ENCODE measurements at regions not wholly inside any gene's neighbourhood (a gene's known extent, or its start where the extent isn't known, plus 50 kb on each side); places are given as distances from the start of the nearest gene placed in this dataset.

DNA sequence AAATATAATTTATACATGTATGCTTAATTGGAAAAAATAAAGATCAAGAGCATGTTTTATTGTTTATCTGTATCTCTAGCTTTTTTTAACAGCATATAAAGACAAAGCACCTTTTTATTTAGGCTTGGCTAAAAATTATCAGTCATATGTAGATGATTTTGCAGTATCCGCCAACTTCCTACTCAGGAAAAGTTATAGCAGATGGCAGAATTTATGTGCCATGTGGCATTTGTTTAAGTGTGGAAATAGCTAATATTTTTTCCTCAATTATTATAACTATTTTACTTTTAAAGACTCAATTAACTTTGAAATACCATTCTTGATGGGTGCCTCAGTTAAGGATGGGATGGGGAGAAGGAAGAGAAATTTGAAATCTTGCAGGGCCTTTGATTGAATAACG, 762.1 kb upstream of the RBFOX1 start:
- Histone ChIP-seq H3K36me3 (no peaks in the 10 kb centered on the region), H3K27me3 (no peaks in the 10 kb centered on the region), H3K4me3 (no peak overlapping the region), H3K9me3 (no peaks in the 10 kb centered on the region), H3K27ac (no peak overlapping the region), H3K4me1 (no peaks in the 10 kb centered on the region)
- TF ChIP-seq POLR2AphosphoS5 (IDR thresholded peaks at IDR 0.05; ENCODE audit: insufficient read depth in 1 of 2, low read depth in 1 of 2) (no peak), POLR2A (IDR thresholded peaks at IDR 0.05) (no peak)
- TF ChIP-seq, protein P1, sequence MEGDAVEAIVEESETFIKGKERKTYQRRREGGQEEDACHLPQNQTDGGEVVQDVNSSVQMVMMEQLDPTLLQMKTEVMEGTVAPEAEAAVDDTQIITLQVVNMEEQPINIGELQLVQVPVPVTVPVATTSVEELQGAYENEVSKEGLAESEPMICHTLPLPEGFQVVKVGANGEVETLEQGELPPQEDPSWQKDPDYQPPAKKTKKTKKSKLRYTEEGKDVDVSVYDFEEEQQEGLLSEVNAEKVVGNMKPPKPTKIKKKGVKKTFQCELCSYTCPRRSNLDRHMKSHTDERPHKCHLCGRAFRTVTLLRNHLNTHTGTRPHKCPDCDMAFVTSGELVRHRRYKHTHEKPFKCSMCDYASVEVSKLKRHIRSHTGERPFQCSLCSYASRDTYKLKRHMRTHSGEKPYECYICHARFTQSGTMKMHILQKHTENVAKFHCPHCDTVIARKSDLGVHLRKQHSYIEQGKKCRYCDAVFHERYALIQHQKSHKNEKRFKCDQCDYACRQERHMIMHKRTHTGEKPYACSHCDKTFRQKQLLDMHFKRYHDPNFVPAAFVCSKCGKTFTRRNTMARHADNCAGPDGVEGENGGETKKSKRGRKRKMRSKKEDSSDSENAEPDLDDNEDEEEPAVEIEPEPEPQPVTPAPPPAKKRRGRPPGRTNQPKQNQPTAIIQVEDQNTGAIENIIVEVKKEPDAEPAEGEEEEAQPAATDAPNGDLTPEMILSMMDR (IDR thresholded peaks at IDR 0.05): no peak
- intact Hi-C loops (cut with DNase I): no loop called here
- no peak for DNase-seq (ENCODE audit: extremely low spot score in 2 of 2)

DNA sequence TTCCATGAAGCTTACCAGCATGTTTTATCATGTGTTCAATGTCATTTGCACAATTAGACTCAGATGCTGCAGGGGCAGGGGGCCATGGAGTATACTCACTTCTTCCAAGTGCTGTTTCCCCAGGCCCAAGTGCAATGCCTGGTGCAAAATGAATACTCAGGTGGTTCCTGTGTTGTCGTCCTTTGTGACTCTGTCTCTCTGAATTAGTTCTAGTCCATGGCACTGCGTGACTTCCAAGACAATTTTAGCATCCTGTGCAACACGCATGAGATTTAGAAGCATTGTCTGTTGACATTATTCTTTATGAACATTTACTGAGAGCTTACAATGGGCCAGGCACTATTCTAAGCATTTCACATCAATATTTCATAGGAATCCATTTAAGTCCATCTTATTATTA, 769.7 kb upstream of the RBFOX1 start:
- Histone ChIP-seq H3K4me3 (no peak overlapping the region), H3K4me1 (no peaks in the 10 kb centered on the region), H3K36me3 (no peaks in the 10 kb centered on the region), H3K9me3 (no peaks in the 10 kb centered on the region), H3K27me3 (no peaks in the 10 kb centered on the region), H3K27ac (no peak overlapping the region)
- no peak for DNase-seq (ENCODE audit: extremely low spot score in 2 of 2)
- intact Hi-C loops (cut with DNase I): no loop called here
- TF ChIP-seq POLR2A (IDR thresholded peaks at IDR 0.05) (no peak), POLR2AphosphoS5 (IDR thresholded peaks at IDR 0.05; ENCODE audit: insufficient read depth in 1 of 2, low read depth in 1 of 2) (no peak)
- TF ChIP-seq, protein P1 (IDR thresholded peaks at IDR 0.05): no peak

DNA sequence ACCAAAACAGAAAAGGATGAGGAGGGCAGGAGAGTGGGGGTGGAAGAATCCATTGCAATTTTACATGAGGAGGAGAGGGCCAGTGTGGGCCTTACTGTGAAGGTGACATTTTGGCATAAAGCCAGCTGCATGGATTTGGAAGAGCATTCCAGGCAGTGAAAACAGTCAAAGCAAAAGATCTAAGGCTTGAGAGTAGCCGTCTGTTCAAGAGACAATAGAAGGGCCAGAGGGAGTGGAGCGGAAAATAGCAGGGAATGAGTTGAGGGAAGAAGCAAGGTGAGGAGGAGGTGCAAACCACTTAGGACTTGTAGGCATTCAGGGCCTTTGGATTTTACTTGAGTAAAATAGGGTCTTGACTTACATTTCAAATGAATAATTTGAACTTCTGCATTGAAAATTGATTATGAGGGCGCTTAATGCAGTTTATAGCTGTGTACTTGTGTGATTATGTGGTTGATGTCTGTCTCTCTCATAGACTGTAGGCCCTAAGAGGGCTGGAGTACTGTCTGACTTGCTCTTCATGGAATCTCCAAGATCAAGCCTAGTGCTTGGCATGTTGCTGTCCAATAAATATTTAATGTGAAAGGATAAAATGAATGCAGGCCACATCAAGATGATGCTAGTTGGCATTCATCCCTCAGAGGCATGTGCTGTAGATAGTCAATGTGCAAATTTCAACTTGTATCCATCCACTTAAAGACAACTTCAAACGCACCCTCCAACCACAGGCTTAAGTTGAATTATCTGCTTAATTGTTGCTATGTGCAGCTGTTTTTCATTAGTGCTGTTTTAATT, 772.1 kb upstream of the RBFOX1 start:
- TF ChIP-seq POLR2A (IDR thresholded peaks at IDR 0.05) (no peak), POLR2AphosphoS5 (IDR thresholded peaks at IDR 0.05; ENCODE audit: insufficient read depth in 1 of 2, low read depth in 1 of 2) (no peak)
- TF ChIP-seq, protein P1 (IDR thresholded peaks at IDR 0.05): no peak
- H3K36me3 ChIP-seq: no peaks in the 10 kb centered on the region
- H3K27ac ChIP-seq: no peak overlapping the region

DNA sequence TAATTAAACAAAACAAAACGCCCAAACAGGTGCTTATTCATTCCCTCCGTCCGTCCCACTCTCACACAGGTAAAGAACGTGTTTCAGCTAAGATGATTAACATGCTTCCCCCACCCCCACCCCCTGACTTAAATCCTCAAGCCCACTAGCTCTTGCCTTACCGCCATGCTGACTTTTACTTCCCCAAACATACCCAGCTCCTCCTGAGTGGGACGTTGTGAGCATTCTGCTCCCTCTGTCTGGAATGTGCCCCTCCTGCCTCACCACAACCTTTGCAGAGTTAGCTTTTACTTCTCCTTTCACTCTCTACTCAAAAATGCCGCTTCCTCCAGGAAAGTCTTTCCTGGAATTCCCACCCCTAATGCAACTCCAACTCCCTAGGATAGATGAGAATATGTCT, 774.0 kb upstream of the RBFOX1 start:
- Histone ChIP-seq H3K9me3 (no peaks in the 10 kb centered on the region), H3K36me3 (no peaks in the 10 kb centered on the region), H3K4me3 (no peak overlapping the region), H3K27me3 (no peaks in the 10 kb centered on the region), H3K4me1 (no peaks in the 10 kb centered on the region), H3K27ac (no peak overlapping the region)
- no peak for DNase-seq (ENCODE audit: extremely low spot score in 2 of 2)
- no peak for TF ChIP-seq POLR2A (IDR thresholded peaks at IDR 0.05)
- TF ChIP-seq, protein P1 (IDR thresholded peaks at IDR 0.05): no peak
- TF ChIP-seq POLR2AphosphoS5 (IDR thresholded peaks at IDR 0.05; ENCODE audit: insufficient read depth in 1 of 2, low read depth in 1 of 2): no peak
- intact Hi-C loops (cut with DNase I): no loop called here

More for the DNA sequence above, 772.1 kb upstream of the RBFOX1 start:
- H3K4me1 ChIP-seq: no peaks in the 10 kb centered on the region
- H3K4me3 ChIP-seq: no peak overlapping the region
- DNase-seq (ENCODE audit: extremely low spot score in 2 of 2): no peak
- intact Hi-C loops (cut with DNase I): no loop called here
- no peaks in the 10 kb centered on the region for H3K9me3 ChIP-seq
- no peaks in the 10 kb centered on the region for H3K27me3 ChIP-seq

DNA sequence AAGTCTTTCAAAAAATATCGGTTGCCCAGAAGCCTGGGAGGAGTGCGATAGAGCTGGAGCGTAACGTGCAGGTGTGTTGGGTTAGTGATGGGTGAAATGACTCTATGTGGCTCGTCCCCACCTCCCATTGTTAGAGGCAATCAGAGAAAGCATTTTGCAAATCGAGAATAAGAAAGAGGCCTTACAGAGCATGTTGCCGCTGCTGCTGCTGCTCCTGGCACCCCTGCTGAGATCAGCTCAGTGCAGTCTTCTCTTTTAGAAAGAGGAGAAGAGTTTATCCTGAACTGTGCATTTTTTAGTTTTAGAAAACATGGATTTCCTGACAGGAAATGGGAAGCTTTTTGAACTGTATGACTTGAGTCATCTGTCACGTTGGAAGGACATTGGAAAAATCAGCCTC, 774.5 kb upstream of the RBFOX1 start:
- H3K9me3 ChIP-seq: no peaks in the 10 kb centered on the region
- H3K4me1 ChIP-seq: no peaks in the 10 kb centered on the region
- TF ChIP-seq POLR2AphosphoS5 (IDR thresholded peaks at IDR 0.05; ENCODE audit: insufficient read depth in 1 of 2, low read depth in 1 of 2) (no peak), POLR2A (IDR thresholded peaks at IDR 0.05) (no peak)
- TF ChIP-seq, protein P1 (IDR thresholded peaks at IDR 0.05): no peak
- intact Hi-C loops (cut with DNase I): no loop called here
- no peaks in the 10 kb centered on the region for H3K27me3 ChIP-seq
- H3K36me3 ChIP-seq: no peaks in the 10 kb centered on the region
- no peak overlapping the region for H3K27ac ChIP-seq
- no peak for DNase-seq (ENCODE audit: extremely low spot score in 2 of 2)
- no peak overlapping the region for H3K4me3 ChIP-seq

Measured in vagina (tissue), 2 donors.